Gastrocnemius medialis (tissue), 4 donors: ENCODE measurements at regions not wholly inside any gene's neighbourhood (a gene's known extent, or its start where the extent isn't known, plus 50 kb on each side); places are given as distances from the start of the nearest gene placed in this dataset.

ENCODE experiments used
- POLR2A ChIP-seq, 2 donors: fragments of 450-650 bp; IDR thresholded peaks; one replicate each; pipeline ENCODE4 v1.6.1; 2017; ENCODE audit warnings: antibody characterized with exemption in 2 of 2, mild to moderate bottlenecking in 2 of 2, moderate library complexity in 2 of 2
- TF ChIP-seq, protein P1 (sequence below), 5 experiments: fragments of 450-650 bp in 3 of 5; fragments of 200-600 bp in 2 of 5; sonication (generic) in 2 of 5; IDR thresholded peaks in 4 of 5; conservative IDR thresholded peaks in 1 of 5; 1 replicate in 4 of 5; 2 replicates in 1 of 5; pipeline ENCODE4 v1.5.1; 2016 to 2019; ENCODE audit warnings: antibody characterized with exemption in 5 of 5, mild to moderate bottlenecking in 3 of 5, moderate library complexity in 3 of 5

GRCh38 chr3:110589341-110589740 is 482.3 kb upstream of the NECTIN3 start:
- TF ChIP-seq, protein P1, sequence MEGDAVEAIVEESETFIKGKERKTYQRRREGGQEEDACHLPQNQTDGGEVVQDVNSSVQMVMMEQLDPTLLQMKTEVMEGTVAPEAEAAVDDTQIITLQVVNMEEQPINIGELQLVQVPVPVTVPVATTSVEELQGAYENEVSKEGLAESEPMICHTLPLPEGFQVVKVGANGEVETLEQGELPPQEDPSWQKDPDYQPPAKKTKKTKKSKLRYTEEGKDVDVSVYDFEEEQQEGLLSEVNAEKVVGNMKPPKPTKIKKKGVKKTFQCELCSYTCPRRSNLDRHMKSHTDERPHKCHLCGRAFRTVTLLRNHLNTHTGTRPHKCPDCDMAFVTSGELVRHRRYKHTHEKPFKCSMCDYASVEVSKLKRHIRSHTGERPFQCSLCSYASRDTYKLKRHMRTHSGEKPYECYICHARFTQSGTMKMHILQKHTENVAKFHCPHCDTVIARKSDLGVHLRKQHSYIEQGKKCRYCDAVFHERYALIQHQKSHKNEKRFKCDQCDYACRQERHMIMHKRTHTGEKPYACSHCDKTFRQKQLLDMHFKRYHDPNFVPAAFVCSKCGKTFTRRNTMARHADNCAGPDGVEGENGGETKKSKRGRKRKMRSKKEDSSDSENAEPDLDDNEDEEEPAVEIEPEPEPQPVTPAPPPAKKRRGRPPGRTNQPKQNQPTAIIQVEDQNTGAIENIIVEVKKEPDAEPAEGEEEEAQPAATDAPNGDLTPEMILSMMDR (IDR thresholded peaks at IDR 0.05 in 4 of 5, conservative IDR thresholded peaks at IDR 0.05 in 1 of 5) = no peak
- no peak for TF ChIP-seq POLR2A (IDR thresholded peaks at IDR 0.05)
